GM18520 (cell line): ENCODE measurements at regions not wholly inside any gene's neighbourhood (a gene's known extent, or its start where the extent isn't known, plus 50 kb on each side); places are given as distances from the start of the nearest gene placed in this dataset.
"Not testable (repeated sequence)": the region's sequence is repeated elsewhere in the genome, so short reads cannot be mapped to it uniquely, and the experiment has no call there.

Experiments used
- ATAC-seq: cut with Tn5 transposase; IDR thresholded peaks from one replicate; pipeline ENCODE4 v1.9.1; 2021; ENCODE audit not compliant: unreplicated experiment

DNA sequence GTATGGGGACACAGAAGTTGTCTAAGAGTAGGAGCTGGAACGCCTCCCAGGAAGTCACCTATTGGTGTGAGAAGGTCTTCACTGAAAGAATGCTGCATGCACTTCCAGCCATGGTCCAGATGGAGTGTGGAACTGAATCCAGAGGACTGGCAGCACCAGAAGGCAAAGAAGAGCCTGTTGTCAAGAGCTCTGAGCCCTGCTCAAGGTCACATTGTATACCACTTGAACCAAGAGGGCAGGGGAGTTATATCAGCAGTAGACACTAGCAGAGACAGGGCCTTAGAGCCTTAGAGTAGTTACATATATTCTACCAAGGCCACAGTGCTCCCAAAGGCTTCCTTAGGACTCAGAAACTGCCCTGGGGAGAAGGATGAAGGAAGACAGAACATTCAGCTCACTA lies 130.8 kb upstream of the POC5 start:
- no peak for ATAC-seq

DNA sequence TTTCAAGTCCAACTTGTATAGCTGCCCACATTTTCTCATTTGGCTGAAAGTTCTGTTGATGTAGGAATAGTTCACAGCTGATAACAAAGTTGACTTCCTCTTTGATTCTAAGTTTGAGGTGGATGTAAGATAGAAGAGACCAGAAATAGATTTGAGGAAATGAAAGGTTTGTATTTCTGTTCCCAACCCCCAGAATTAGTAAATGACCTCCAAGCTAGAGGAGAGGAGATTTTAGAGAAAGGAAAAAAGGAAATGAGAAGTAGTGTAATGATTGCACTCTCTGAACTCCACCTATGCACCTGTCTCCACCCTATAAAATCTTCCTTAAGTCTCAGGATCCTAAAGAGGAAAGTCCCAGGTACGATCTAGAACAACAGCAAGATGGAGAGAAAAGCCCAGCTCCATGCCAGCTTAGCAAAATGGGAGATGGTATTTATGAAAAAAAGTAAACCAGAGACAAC lies 130.4 kb upstream of the POC5 start:
- ATAC-seq: peak; percentile 58

DNA sequence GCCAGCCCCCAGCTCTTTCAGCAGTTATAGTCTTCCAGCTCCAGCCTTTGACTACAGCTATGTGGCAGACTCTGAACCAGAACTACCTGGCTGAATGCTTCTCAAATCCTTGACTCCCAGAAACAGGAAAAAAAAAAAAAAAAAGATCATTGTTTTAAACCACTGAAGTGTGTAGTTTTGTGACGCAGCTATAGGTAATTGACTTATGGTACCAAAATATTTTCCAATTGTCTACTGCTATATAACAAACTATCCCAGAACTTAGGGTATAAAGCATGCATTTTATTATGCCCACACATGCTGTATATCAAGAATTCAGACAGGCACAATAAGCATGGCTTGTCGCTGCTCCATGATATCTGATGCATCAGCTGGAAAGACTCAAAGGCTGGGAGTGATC lies 127.1 kb upstream of the POC5 start:
- no peak for ATAC-seq

DNA sequence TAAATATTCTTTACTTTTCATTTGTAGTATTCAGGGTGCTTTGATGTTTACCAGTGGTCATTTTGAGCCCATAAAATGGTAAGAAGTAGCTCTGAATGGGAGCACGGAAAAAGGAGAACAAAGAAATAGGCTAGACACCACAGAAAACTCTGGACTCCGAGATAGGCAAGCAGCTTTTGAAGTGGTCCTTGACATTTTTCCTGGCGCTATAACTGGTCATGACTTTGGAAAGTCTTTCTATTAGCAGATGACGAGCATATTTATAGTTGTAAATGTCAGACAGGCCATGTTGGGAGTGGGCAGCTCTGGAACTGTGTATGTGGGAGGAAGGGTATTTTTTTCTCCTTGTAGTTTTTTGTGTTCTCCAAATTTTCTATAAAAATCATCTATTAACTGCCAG lies 126.1 kb upstream of the POC5 start:
- ATAC-seq: no peak

DNA sequence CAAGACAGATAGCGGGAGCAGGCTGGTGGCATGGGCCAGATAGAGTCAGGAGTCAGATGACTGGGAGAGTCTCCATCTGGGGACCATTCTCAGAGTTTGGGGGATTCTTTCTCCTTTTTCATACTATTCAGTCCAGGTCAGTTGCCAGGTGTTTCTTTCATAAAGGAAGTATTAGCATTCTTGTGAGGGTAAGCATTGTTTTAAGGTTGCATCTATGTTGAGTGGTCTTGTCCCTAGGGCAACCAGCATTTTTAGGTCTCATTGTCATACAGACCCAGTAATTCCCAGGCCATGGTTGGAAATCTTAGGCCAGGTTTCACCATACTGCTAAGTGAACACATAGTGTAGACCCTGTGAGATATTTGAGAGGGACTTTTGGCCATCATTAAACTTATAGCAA lies 122.3 kb upstream of the POC5 start:
- ATAC-seq: no peak

DNA sequence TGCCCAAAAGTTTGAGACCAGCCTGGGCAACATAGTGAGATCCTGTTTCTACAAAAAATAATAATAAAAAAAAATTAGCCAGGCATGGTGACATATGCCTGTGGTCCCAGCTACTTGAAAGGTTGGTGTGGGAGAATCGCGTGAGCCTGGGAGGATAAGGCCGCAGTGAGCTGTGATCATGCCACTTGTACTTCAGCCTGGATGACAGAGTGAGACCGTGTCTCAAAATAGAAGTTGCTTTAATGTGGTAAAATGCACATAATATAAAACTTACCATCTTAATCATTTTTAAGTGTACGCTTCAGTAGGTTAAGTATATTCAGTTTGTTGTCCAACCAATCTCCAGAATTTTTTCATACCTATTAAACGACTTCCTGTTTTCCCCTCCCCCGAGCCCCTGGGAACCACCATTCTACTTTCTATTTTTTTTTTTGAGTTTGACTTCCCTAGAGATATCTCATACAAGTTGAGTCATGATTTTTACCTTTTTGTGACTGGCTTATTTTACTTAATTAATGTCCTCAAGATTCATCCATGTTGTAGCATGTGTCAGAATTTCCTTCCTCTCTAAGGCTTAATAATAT lies 120.1 kb upstream of the POC5 start:
- ATAC-seq: no peak

DNA sequence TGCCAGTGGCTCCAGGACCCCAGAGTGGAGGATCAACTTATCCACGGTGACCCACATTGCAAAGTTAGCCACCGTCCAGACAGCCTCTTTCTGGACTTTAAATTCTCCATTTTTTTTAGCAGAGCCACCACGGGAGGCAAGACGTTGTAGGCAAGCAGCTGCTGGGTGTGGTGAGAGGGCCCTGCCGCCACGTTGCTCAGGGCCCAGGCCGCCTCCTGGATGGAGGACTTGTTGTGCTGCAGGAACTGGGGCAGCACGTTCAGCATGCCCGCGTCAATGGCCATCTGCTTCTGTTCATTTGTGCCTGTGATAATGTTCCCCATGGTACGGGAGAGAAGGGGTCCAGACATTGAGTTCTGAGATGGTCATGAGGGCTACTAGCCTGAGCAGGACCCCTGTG lies 114.3 kb upstream of the POC5 start:
- no peak for ATAC-seq

DNA sequence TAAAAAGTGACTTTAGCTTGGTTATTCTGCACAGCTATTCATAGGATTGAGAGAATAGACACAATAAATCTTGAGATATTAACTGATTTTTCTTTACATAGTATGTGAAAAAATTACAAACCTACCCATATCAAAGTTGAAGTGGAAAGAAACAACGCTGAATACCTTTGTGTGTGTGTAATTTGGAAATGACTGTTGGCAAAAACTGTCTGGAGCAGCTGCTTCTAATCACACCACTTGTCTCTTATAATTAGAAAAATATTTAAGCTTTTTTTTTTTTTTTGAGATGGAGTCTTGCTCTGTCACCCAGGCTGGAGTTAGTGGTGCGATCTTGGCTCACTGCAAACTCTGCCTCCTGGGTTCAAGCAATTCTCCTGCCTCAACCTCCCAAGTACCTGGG lies 110.8 kb upstream of the POC5 start:
- no peak for ATAC-seq

DNA sequence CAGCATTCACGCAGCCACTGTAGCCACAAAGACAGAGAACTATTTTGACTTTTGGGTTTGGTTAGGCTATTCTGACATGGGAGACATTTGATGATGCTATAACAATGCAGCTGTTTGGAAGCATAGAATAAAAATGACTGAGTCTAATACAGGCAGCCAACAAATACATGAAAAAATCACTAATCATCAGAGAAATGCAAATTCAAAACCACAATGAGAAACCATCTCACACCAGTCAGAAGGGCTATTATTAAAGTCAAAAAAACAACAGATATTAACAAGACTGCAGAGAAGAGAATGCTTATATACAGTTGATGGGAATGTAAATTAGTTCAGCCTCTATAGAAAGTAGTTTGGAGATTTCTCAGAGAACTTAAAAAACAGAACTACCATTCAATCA lies 107.1 kb upstream of the POC5 start:
- no peak for ATAC-seq

DNA sequence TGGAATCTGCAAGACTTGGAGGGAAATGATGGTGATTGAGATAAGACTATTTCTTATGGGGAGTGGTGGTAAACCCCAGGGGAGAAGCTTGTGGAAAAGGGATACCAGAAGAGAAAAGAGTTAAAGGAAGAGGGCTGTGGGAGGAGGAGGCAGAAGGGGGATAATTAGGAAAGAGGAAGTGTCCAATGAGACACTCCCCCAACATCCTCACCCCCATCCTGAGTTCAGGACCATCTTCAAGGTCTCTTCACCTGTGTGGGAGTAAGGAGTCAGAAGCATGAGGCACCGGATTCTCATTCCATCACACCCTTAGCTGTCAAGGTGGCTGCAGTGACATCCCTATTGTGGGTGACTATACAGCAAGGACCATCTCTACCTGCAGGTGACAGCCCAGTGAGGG lies 106.6 kb upstream of the POC5 start:
- ATAC-seq: no peak

DNA sequence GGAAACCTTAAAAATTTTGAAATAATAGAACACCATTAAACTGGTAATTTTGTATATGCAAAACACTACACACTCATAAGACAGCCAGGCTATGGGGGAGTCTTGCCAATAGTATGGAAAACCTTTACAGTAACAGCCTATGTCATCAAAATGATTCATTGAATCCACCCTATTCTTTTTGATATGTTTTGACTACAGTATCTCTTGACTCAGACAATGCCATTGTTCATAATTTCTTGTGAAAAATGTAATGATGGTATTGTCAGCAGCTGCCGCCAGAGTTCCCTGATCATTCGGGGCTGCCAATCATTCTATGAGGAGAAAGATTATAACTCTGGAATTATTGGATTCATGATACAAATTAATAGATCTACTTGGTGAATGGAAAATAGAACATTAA lies 101.4 kb upstream of the POC5 start:
- ATAC-seq: no peak

DNA sequence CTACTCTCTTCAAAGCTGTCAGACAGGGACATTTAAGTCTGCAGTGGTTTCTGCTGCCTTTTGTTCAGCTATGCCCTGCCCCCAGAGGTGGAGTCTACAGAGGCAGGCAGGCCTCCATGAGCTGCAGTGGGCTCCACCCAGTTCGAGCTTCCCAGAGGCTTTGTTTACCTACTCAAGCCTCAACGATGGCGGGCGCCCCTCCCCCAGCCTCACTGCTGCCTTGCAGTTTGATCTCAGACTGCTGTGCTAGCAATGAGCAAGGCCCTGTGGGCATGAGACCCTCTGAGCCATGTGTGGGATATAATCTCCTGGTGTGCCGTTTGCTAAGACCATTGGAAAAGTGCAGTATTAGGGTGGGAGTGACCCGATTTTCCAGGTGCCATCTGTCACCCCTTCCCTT lies 82.5 kb upstream of the POC5 start:
- not testable (repeated sequence) for ATAC-seq

DNA sequence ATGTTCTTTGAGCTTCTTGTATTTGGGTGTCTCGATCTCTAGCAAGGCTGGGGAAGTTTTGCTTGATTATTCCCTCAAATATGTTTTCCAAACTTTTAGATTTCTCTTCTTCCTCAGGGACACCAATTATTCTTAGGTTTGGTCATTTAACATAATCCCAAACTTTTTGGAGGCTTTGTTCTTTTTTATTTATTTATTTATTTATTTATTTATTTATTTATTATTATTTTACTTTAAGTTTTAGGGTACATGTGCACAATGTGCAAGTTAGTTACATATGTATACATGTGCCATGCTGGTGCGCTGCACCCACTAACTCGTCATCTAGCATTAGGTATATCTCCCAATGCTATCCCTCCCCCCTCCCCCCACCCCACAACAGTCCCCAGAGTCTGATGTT lies 52.1 kb upstream of the POC5 start:
- not testable (repeated sequence) for ATAC-seq
